Epithelial cell of esophagus (primary cell): ENCODE measurements at regions not wholly inside any gene's neighbourhood (a gene's known extent, or its start where the extent isn't known, plus 50 kb on each side); places are given as distances from the start of the nearest gene placed in this dataset.

Experiments
- DNase-seq: peaks from one replicate; pipeline ENCODE4 v3.0.0; 2010; ENCODE audit warnings: low read depth
- H3K4me3 ChIP-seq: 2 replicates; pipeline ENCODE4 v1.5.1; 2011; ENCODE audit warnings: mild to moderate bottlenecking, low read length, control low read depth
- TF ChIP-seq, protein P1 (sequence below): IDR thresholded peaks from 2 replicates; pipeline ENCODE4 v1.5.1; 2011; ENCODE audit warnings: low read depth, mild to moderate bottlenecking, low read length, control low read depth, inconsistent platforms; ENCODE audit not compliant: insufficient read depth; ENCODE audit errors: missing control alignments

DNA sequence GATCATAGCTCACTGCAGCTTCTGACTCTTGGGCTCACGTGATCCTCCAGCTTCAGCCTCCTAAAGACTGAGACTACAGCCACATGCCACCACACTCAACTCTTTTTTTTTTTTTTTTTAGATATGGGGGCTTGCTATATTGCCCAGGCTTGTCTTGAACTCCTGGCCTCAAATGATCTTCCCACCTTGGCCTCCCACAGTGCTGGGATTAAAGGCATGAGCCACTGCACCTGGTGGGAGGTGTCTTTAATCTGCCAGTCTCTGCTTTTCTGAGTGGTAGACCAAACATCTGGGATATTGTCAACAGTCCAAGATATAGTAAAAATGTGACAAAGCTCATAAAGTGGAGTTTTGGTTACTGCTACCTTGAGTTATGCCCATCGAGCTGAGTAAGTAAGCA is 104.9 kb upstream of the FOXP2 start:
- TF ChIP-seq, protein P1, sequence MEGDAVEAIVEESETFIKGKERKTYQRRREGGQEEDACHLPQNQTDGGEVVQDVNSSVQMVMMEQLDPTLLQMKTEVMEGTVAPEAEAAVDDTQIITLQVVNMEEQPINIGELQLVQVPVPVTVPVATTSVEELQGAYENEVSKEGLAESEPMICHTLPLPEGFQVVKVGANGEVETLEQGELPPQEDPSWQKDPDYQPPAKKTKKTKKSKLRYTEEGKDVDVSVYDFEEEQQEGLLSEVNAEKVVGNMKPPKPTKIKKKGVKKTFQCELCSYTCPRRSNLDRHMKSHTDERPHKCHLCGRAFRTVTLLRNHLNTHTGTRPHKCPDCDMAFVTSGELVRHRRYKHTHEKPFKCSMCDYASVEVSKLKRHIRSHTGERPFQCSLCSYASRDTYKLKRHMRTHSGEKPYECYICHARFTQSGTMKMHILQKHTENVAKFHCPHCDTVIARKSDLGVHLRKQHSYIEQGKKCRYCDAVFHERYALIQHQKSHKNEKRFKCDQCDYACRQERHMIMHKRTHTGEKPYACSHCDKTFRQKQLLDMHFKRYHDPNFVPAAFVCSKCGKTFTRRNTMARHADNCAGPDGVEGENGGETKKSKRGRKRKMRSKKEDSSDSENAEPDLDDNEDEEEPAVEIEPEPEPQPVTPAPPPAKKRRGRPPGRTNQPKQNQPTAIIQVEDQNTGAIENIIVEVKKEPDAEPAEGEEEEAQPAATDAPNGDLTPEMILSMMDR: no peak
- no peak for DNase-seq
- no peak overlapping the region for H3K4me3 ChIP-seq

DNA sequence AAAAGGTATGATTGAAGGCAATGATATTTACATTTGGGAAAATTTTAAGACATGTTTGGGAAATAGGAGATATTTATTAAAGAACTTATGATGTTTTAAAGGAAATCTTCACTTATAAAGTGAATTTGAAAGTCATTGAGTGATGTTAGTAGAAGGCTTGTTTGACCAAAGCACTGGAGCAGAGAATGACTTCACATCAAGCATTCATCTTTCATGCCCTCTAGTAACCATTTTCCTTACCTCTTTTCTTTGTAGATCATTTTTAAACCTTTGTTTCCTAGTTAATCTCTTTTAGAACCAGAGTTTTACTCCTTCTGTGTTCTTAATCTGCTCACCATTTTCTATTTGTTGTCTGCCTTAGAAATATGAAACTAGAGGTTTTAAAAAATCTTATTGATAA is 111.3 kb upstream of the FOXP2 start:
- TF ChIP-seq, protein P1: no peak
- no peak overlapping the region for H3K4me3 ChIP-seq
- DNase-seq: no peak

DNA sequence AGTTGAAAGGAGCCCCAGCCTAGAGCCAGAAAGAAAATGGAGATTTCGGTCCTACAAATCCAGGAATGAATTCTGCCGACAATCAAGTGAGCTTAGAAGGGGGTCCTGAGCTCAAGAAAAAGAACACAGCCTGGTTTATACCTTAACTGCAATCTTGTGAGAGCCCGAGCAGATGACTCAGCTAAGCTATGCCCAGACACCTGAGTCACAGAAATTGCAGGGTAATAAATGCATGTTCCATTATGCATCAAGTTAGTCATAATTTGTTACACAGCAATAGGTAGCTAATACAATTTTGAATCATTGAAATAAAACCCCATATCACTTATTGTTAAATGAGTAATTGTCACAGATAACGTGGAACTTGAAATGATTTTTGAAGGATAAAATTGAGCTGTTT is 111.8 kb upstream of the FOXP2 start:
- H3K4me3 ChIP-seq: no peak overlapping the region
- DNase-seq: peak; percentile 40
- TF ChIP-seq, protein P1: no peak

DNA sequence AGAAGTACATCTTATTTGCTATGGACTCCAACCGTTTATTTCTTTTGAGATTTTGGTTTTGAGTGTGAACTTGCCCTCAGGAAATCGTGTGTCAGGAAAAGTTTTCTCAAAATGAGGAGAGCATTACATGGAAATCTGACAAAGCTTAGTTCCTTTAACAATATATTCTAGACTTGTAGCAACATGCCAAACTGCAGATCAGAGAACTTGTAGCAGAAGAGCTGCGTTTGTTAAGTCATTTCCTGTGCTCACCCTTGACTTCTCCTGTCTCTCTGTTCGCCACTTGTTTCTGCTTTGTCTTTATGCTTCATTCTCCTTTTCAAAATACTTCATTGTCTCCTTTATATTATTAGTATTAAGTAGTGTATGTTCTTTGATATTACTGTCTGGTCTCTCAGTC is 116.6 kb upstream of the FOXP2 start:
- no peak overlapping the region for H3K4me3 ChIP-seq
- DNase-seq: peak; percentile 80
- TF ChIP-seq, protein P1: no peak

GRCh38 chr7:114297121-114297520 is 117.5 kb upstream of the FOXP2 start:
- DNase-seq: no peak
- no peak overlapping the region for H3K4me3 ChIP-seq
- TF ChIP-seq, protein P1: no peak

DNA sequence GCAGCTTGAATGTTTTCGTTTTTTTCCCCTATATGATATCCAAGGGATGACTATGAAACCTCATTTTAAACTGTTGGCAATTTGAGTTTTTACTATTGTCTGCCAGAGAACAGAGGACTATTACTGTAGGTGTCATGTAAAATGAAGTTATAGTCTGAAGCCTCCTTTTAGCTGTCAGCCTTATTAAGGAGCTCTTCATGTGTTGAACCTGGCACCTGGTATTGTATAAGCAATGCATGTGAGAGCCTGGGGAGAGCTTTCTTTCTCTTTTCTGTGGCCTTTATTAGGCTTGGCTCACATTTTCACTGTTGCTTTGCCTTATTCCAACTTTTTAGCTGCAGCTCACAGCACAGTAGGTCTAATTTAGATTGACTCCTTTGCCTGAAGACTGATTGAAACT is 119.1 kb upstream of the FOXP2 start:
- DNase-seq: no peak
- H3K4me3 ChIP-seq: no peak overlapping the region
- TF ChIP-seq, protein P1: no peak

GRCh38 chr7:114294036-114294435 is 120.6 kb upstream of the FOXP2 start:
- no peak for DNase-seq
- no peak overlapping the region for H3K4me3 ChIP-seq
- TF ChIP-seq, protein P1: no peak
